ENCODE measurements at regions not wholly inside any gene's neighbourhood (a gene's known extent, or its start where the extent isn't known, plus 50 kb on each side); places are given as distances from the start of the nearest gene placed in this dataset.

DNA sequence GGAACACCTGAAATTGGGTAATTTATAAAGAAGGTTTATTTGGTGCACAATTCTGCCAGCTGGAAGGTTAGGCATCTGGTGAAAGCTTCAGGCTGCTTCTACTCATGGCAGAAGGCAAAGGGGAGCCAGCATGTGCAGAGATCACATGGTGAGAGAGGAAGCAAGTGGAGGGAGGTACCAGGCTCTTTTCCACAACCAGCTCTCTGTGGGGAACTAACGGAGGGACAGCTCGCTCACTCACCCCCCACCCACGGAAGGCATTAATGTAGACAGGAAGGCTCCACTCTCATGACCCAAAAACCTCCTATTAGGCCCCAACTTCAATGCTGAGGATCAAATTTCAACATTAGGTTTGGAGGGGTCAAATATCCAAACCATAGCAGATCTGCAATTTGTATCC is 75.6 kb upstream of the ARHGAP32 start:
- TF ChIP-seq POLR2A (IDR thresholded peaks at IDR 0.05; ENCODE audit: low read depth, low read length): no peak
- no peak for DNase-seq (ENCODE audit: insufficient read length, low spot score)
- no peak for FAIRE-seq

DNA sequence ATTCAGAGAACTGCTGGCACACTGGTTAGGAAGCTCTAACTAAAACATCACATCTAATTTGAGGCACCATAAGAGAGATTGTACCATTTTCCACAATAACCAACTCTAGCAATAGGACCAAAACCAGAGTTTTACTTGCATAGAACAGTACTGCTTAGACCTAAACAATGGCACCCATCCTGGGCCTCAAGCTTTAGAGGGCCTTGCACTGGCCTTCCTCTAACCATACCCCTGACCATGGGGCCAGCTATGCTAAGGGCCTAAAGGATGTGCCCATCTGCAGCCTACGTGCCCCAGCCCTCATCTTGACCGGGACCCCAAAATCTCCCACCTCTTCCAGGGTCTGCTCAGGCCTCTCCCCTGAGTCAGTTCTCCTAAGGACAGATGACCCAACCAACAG is 74.4 kb upstream of the ARHGAP32 start:
- DNase-seq (ENCODE audit: insufficient read length, low spot score) (no peak), FAIRE-seq (no peak)
- no peak for TF ChIP-seq POLR2A (IDR thresholded peaks at IDR 0.05; ENCODE audit: low read depth, low read length)

DNA sequence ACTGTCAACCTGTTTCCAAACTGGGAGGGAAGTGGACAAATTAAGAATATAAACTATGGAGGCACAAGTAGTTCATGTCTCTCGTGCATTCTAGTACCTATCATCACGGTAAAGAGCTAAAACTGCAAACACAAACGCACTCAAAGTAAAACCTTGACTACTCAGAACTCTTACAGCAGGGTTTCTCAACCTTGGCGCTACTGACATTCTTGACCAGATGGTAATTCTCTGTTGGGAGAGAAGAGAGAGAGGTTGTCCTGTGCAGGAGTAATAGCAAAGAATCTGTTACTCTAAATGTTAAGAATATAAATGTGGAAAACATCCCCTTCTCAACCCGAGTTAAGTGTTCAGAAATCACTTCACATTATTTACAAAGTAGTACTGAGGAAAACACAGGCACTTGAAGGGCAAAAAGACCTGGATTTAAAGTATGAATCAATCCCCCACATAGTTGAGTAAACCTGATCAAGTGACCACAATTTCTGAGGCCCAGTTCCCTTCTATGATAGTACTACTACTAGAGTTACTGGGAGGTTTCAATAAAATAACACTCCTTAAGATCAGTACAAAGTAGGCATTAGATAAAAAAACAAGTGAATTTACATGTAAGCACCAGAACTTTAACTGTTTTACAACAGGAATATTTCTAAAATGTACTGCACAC is 73.1 kb upstream of the ARHGAP32 start:
- FAIRE-seq: no peak
- TF ChIP-seq POLR2A (IDR thresholded peaks at IDR 0.05; ENCODE audit: low read depth, low read length): no peak
- no peak for DNase-seq (ENCODE audit: insufficient read length, low spot score)

DNA sequence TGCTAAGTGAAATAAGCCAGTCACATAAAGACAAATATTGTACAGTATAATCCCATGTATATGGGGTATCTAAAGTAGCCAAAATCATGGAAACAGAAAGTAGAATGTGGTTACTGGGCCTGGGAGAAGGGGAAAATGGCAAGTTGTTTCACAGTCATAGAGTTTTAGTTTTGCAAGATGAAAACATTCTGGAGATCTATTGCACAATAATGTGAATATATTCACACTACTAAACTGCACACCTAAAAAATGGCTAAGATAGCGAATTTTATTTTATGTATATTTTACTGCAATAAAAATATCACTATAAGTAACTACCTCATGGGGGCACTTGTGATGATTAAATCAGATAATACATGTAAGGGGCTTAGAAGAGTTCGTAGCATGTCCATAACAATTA is 72.0 kb upstream of the ARHGAP32 start:
- DNase-seq (ENCODE audit: insufficient read length, low spot score) (no peak), FAIRE-seq (no peak)
- no peak for TF ChIP-seq POLR2A (IDR thresholded peaks at IDR 0.05; ENCODE audit: low read depth, low read length)

DNA sequence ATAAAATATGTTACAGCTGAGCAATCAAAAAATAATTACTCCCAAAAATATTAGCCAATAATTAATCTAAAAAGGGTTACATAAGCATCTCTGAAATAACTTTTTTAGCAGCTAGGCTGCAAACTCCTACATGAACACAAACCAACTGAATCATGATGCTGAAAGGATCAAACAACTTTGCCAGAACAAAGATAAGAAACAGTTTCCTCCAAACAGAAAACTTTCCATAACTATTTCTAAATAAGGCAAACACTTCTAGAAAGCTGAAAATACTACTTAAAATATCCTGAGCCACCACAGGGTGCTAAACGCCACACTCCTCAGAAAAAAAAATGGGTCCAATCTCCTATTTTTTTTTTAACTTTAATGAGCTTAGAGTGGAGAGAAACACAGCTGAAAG is 68.6 kb upstream of the ARHGAP32 start:
- DNase-seq (ENCODE audit: insufficient read length, low spot score): no peak
- FAIRE-seq: no peak
- no peak for TF ChIP-seq POLR2A (IDR thresholded peaks at IDR 0.05; ENCODE audit: low read depth, low read length)

DNA sequence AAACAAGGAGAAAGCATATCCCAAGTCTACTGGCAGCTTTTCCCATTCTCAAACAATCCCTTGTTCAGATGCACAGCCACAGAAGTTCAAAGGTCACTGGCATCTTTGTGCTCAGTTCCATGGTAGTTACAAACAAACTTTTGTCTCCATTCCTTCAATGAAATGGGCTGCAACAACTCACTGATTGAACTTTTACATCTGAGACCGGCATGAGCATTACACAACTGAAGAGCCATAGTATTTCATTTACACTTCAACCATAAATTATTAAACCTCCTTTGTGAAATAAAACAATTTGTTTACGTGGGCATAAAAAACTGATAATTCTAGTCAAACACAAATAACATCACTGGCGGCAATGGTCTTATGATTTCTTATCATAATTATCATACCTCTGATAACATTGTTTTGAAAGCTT is 67.8 kb upstream of the ARHGAP32 start:
- no peak for DNase-seq (ENCODE audit: insufficient read length, low spot score)
- no peak for FAIRE-seq
- TF ChIP-seq POLR2A (IDR thresholded peaks at IDR 0.05; ENCODE audit: low read depth, low read length): no peak

DNA sequence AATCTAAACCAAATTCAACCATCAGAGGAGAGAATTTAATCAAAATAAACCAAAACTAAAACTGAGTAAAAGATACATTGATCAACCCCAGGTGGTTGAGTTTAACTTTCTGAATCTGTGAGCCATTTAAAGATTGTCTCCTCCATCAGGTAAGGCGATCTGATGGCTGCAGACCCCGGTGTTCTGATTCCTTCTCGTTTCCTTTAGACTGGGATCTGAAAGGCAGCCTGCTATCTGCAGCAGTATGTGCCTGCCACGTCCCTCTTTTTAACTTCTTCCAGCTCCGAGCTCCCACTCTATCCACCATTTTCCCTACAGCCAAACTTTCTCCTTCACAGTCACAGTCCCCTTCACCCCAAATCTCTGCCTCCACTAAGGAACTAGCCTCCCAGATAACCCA is 66.1 kb upstream of the ARHGAP32 start:
- no peak for TF ChIP-seq POLR2A (IDR thresholded peaks at IDR 0.05; ENCODE audit: low read depth, low read length)
- FAIRE-seq (no peak), DNase-seq (ENCODE audit: insufficient read length, low spot score) (no peak)

DNA sequence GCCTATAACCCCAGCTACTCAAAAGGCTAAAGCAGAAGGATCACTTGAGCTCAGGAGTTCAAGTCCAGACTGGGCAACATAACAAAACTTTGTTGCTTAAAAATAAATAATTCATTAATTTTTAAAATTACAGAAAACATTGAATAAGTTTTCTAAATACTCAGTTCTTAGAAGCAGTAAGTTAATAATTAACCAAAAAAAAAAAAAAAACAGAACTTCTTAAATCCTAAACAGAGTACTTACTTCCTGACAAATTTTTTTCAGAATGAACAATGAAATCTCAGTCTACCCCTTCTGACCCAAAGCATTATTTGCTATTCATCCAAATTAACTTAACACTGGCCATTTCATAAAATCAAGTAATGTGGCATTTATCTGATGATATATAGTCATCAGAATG is 65.4 kb upstream of the ARHGAP32 start:
- FAIRE-seq: no peak
- no peak for DNase-seq (ENCODE audit: insufficient read length, low spot score)
- TF ChIP-seq POLR2A (IDR thresholded peaks at IDR 0.05; ENCODE audit: low read depth, low read length): no peak

DNA sequence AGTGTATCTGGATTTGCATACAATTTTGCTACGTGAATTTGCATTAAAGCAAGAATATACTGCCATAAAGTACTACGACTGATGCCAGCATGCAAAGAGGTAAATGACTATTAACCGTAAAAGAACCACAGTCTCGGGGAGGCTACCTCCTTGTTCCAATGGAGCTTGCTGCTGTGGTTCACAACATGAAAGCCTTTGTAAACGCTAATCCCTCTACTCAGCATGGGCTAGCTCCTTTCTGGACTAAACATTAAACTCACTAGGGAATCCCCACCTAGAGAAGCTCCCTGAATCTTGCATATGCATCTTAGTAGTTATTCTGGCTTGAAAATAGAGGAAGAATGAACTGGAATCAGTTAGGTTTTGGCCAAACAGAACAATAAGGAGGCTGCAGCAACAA is 60.5 kb upstream of the ARHGAP32 start:
- no peak for TF ChIP-seq POLR2A (IDR thresholded peaks at IDR 0.05; ENCODE audit: low read depth, low read length)
- DNase-seq (ENCODE audit: insufficient read length, low spot score) (no peak), FAIRE-seq (no peak)

DNA sequence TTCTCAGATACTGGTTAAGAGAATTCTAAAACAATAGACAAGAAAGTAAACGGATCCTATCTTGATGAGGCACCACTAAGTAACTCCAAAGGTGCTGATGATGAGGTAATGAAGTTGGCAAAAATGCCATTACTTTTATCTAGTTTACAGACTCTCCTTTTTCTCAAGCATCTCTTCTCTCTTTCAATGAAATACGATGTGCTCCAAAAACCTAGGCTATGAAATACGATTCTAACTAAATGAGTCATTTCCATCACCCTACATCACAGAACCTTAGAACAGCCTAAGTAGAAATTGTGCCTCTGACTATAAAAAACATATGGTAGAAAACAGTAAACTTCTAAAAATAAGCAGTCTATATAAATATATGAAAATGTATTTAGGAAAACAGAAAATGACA is 58.9 kb upstream of the ARHGAP32 start:
- no peak for TF ChIP-seq POLR2A (IDR thresholded peaks at IDR 0.05; ENCODE audit: low read depth, low read length)
- DNase-seq (ENCODE audit: insufficient read length, low spot score): no peak

DNA sequence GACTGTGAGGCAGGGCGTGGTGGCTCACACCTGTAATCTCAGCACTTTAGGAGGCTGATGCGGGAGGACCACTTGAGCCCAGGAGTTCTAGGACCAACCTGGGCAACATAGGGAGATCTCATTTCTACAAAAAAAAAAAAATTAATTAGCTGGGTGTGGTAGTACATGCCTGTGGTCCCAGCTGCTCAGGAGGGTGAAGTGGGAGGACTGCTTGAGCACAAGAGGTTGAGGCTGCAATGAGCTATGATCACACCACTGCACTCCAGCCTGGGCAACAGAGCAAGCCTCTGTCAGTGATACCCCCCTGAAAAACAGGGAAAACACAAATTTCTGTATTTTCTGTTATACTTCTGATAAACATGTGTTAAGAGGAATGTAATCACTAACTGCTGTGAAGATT is 57.8 kb upstream of the ARHGAP32 start:
- FAIRE-seq (no peak), DNase-seq (ENCODE audit: insufficient read length, low spot score) (no peak)
- TF ChIP-seq POLR2A (IDR thresholded peaks at IDR 0.05; ENCODE audit: low read depth, low read length): no peak

More for the DNA sequence above, 58.9 kb upstream of the ARHGAP32 start:
- no peak for FAIRE-seq

DNA sequence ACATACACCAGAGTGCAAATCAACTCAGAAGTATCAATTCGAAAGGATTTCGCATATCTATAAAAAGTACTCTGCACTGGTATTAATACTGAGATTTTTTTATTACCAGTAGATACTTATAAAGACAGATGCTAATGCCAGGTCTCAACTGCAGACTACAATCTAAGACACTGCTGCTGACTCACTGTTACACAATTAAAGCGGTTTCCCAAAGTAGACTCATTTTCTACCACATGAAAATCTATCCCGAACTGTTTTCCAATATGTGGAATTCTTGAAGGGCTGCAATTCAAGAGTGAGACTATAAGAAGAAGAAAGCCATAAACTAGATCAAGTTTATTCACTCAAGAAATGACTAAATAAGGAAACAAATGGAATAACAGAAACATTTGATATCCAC is 57.2 kb upstream of the ARHGAP32 start:
- TF ChIP-seq POLR2A (IDR thresholded peaks at IDR 0.05; ENCODE audit: low read depth, low read length): no peak
- FAIRE-seq (peak; percentile 60), DNase-seq (ENCODE audit: insufficient read length, low spot score) (no peak)

DNA sequence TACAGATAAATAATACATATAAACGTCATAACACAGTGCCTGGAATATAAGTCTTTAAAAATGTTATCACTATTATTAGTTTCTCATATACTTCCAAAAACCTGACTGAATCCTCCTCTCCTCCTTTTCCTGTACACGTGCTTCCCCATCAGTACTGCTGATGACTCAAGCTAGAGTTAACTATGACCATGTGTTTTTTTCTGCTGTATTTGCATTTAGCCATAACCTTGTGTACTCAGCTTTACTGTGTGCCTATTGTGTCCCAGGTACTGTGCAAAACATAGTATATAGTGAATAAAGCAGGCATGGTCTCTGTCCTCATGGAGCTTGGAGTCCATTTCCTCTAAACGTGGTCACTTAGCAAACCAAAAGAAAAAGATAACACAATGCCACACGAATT is 56.5 kb upstream of the ARHGAP32 start:
- FAIRE-seq (peak; percentile 82), DNase-seq (ENCODE audit: insufficient read length, low spot score) (peak; percentile 6)
- no peak for TF ChIP-seq POLR2A (IDR thresholded peaks at IDR 0.05; ENCODE audit: low read depth, low read length)

DNA sequence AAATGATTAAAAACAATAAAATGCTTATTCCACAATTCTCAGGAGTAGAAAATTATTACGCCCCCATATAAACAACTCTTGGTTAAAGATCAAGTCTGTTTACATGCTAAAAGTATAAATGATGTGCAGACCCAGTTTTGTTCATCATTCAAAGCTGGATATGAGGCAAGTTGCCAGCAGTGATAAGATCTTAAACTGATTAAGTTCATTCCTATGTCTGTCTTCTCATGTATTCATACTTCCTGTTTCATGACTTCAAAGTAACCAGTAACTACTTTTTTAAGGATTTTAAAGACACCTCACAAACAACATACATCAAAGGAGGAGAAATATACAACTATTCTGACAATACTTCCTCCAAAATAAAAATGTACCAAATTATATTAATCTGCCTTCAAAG is 55.0 kb upstream of the ARHGAP32 start:
- no peak for TF ChIP-seq POLR2A (IDR thresholded peaks at IDR 0.05; ENCODE audit: low read depth, low read length)
- FAIRE-seq (no peak), DNase-seq (ENCODE audit: insufficient read length, low spot score) (no peak)

DNA sequence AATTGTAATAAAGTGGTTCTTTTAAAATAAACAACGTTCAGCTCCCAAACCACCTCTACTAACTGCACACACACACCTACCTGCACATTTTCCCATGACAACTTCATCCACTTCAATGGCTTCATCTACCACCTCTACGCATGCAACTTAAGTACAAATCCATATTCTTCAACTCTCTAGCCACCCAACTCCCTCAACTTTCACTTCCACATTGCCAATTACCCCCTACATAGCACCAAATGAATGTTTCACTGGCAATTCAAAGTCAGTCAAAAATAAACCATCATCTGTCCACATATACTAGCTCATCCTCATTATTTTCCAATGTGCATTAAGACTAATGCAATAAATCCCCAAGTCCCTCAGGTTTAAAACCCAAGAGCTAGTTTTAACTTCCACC is 50.7 kb upstream of the ARHGAP32 start:
- FAIRE-seq (no peak), DNase-seq (ENCODE audit: insufficient read length, low spot score) (no peak)
- no peak for TF ChIP-seq POLR2A (IDR thresholded peaks at IDR 0.05; ENCODE audit: low read depth, low read length)

Measured in H54 (cell line).